H1 (cell line): ENCODE measurements at regions not wholly inside any gene's neighbourhood (a gene's known extent, or its start where the extent isn't known, plus 50 kb on each side); places are given as distances from the start of the nearest gene placed in this dataset.

Source experiments
- CTCF ChIA-PET: fragments of 300-600 bp; sonication (Branson Sonifier 250); formaldehyde crosslinking; loops from one replicate; lab custom pipeline; 2021; ENCODE audit not compliant: partially characterized antibody; lab: Charles Lee
- POLR2A ChIA-PET: fragments of 300-600 bp; sonication (Branson Sonifier 250); formaldehyde crosslinking; loops from one replicate; lab custom pipeline; 2021; ENCODE audit warnings: inconsistent platforms; ENCODE audit not compliant: partially characterized antibody; lab: Charles Lee
- DNase-seq, 2 experiments: peaks; one replicate each; pipeline versions ENCODE4 v3.0.0 to v3.0.0-alpha.2; 2010 to 2022; ENCODE audit warnings: low spot score in 2 of 2, low read depth in 1 of 2, mixed read lengths in 1 of 2
- FAIRE-seq: peaks from 2 replicates; lab custom pipeline; 2011; peaks lifted over from hg19 to GRCh38; lab: Jason Lieb, UNC
- H2AFZ ChIP-seq: 2 replicates; pipeline ENCODE4 v1.8.1; 2012; ENCODE audit warnings: low read length, inconsistent platforms
- H2AK5ac ChIP-seq: 2 replicates; pipeline ENCODE4 v1.6.1; 2013; ENCODE audit warnings: low read depth, low read length
- H2BK120ac ChIP-seq: replicated peaks from 2 replicates; pipeline ENCODE3; 2013; ENCODE audit warnings: low read depth, low read length, inconsistent platforms
- H2BK12ac ChIP-seq: 2 replicates; pipeline ENCODE4 v1.6.1; 2013; ENCODE audit warnings: low read depth, low read length
- H2BK15ac ChIP-seq: 2 replicates; pipeline ENCODE4 v1.6.1; 2013; ENCODE audit warnings: low read length
- H2BK20ac ChIP-seq: 2 replicates; pipeline ENCODE4 v1.6.1; 2013; ENCODE audit warnings: low read length
- H2BK5ac ChIP-seq: 2 replicates; pipeline ENCODE4 v1.6.1; 2013; ENCODE audit warnings: low read depth, low read length
- H3K14ac ChIP-seq: 2 replicates; pipeline ENCODE4 v1.6.1; 2013; ENCODE audit warnings: inconsistent platforms; ENCODE audit not compliant: insufficient read length
- H3K18ac ChIP-seq: 2 replicates; pipeline ENCODE4 v1.6.1; 2013; ENCODE audit warnings: low read length; ENCODE audit errors: extremely low read depth
- H3K23ac ChIP-seq: 2 replicates; pipeline ENCODE4 v1.6.1; 2013; ENCODE audit warnings: inconsistent platforms; ENCODE audit not compliant: insufficient read length
- H3K23me2 ChIP-seq: 2 replicates; pipeline ENCODE4 v1.6.1; 2013; ENCODE audit warnings: low read depth, low read length
- H3K27ac ChIP-seq: 2 replicates; pipeline ENCODE4 v1.6.1; 2011; ENCODE audit warnings: low read depth, low read length, inconsistent platforms
- H3K27me3 ChIP-seq, 4 experiments: replicated peaks in 1 of 4; 1 replicate in 1 of 4; 2 replicates in 3 of 4; pipeline versions ENCODE4 v1.6.1 to v1.8.1; 2011 to 2013; ENCODE audit warnings: low read length in 3 of 4, mild to moderate bottlenecking in 3 of 4, inconsistent platforms in 2 of 4, mixed read lengths in 2 of 4, moderate library complexity in 1 of 4; ENCODE audit not compliant: control insufficient read depth in 3 of 4, insufficient read depth in 3 of 4; ENCODE audit errors: extremely low read depth in 1 of 4
- H3K36me3 ChIP-seq, 4 experiments: 2 replicates each; pipeline versions ENCODE4 v1.6.1 to v1.8.1; 2011 to 2013; ENCODE audit warnings: mild to moderate bottlenecking in 4 of 4, low read length in 3 of 4, moderate library complexity in 2 of 4, control low read depth in 1 of 4, inconsistent platforms in 1 of 4; ENCODE audit not compliant: insufficient read depth in 4 of 4, control insufficient read depth in 2 of 4
- H3K4ac ChIP-seq: replicated peaks from 2 replicates; pipeline ENCODE3; 2013; ENCODE audit warnings: low read length, low read depth, mixed read lengths, inconsistent platforms; ENCODE audit not compliant: insufficient read length
- H3K4me1 ChIP-seq, 4 experiments: replicated peaks in 1 of 4; 1 replicate in 1 of 4; 2 replicates in 3 of 4; pipeline versions ENCODE4 v1.6.1 to v1.8.1; 2011 to 2013; ENCODE audit warnings: low read length in 3 of 4, inconsistent platforms in 2 of 4, mixed read lengths in 1 of 4; ENCODE audit not compliant: insufficient read depth in 4 of 4, control insufficient read depth in 3 of 4
- H3K4me2 ChIP-seq, 2 experiments: 2 replicates each; pipeline versions ENCODE4 v1.6.1 to v1.8.1; 2011 to 2013; ENCODE audit warnings: low read depth in 2 of 2, low read length in 2 of 2, control low read depth in 1 of 2, inconsistent platforms in 1 of 2, mild to moderate bottlenecking in 1 of 2; ENCODE audit not compliant: insufficient read depth in 1 of 2
- H3K4me3 ChIP-seq, 4 experiments: fragments of 200-600, 300-600 bp in 1 of 4; sonication (generic), shearing (Covaris generic), sonication (Bioruptor Twin) in 1 of 4; 2 replicates each; pipeline versions ENCODE4 v1.5.1 to v1.8.1; 2011 to 2016; ENCODE audit warnings: low read length in 4 of 4, low read depth in 3 of 4, control low read depth in 2 of 4, inconsistent platforms in 2 of 4, mild to moderate bottlenecking in 2 of 4, mixed read lengths in 1 of 4, moderate library complexity in 1 of 4; ENCODE audit not compliant: insufficient read depth in 2 of 4; ENCODE audit errors: extremely low read depth in 1 of 4
- H3K56ac ChIP-seq: replicated peaks from 2 replicates; pipeline ENCODE3; 2013; ENCODE audit warnings: low read depth, mild to moderate bottlenecking, mixed read lengths, low read length, inconsistent platforms; ENCODE audit not compliant: insufficient read length
- H3K79me1 ChIP-seq: 2 replicates; pipeline ENCODE4 v1.6.1; 2013; ENCODE audit warnings: low read depth, low read length, control low read depth
- H3K79me2 ChIP-seq, 2 experiments: 2 replicates each; pipeline versions ENCODE4 v1.6.1 to v1.8.1; 2012 to 2013; ENCODE audit warnings: low read length in 2 of 2, mild to moderate bottlenecking in 2 of 2, inconsistent platforms in 1 of 2; ENCODE audit not compliant: insufficient read depth in 2 of 2, control insufficient read depth in 1 of 2
- H3K9ac ChIP-seq, 4 experiments: replicated peaks in 1 of 4; 1 replicate in 1 of 4; 2 replicates in 3 of 4; pipeline versions ENCODE4 v1.6.1 to v1.8.1; 2011 to 2013; ENCODE audit warnings: low read depth in 3 of 4, low read length in 3 of 4, control low read depth in 2 of 4, mild to moderate bottlenecking in 2 of 4, moderate library complexity in 2 of 4, inconsistent platforms in 1 of 4; ENCODE audit errors: extremely low read depth in 1 of 4
- H3K9me3 ChIP-seq, 2 experiments: 2 replicates each; pipeline versions ENCODE4 v1.6.1 to v1.8.1; 2012 to 2013; ENCODE audit warnings: mild to moderate bottlenecking in 2 of 2, moderate library complexity in 2 of 2, control low read depth in 1 of 2, inconsistent platforms in 1 of 2, low read depth in 1 of 2, low read length in 1 of 2, mixed read lengths in 1 of 2; ENCODE audit not compliant: insufficient read depth in 2 of 2
- H4K20me1 ChIP-seq, 2 experiments: replicated peaks in 1 of 2; 2 replicates each; pipeline versions ENCODE3 to v1.8.1; 2011 to 2013; ENCODE audit warnings: inconsistent platforms in 2 of 2, low read length in 2 of 2, mild to moderate bottlenecking in 1 of 2; ENCODE audit not compliant: insufficient read depth in 2 of 2, control insufficient read depth in 1 of 2
- H4K5ac ChIP-seq: 2 replicates; pipeline ENCODE4 v1.6.1; 2013; ENCODE audit warnings: low read length, low read depth, mixed read lengths, inconsistent platforms; ENCODE audit not compliant: insufficient read length
- H4K8ac ChIP-seq: 2 replicates; pipeline ENCODE4 v1.8.0; 2013; ENCODE audit warnings: mild to moderate bottlenecking, moderate library complexity, low read length, inconsistent platforms; ENCODE audit not compliant: insufficient read depth; ENCODE audit errors: extremely low read depth
- H4K91ac ChIP-seq: replicated peaks from 2 replicates; pipeline ENCODE3; 2013; ENCODE audit warnings: low read length, mixed read lengths, inconsistent platforms; ENCODE audit not compliant: insufficient read length
- BACH1 ChIP-seq: IDR thresholded peaks from 2 replicates; pipeline ENCODE4 v1.6.1; 2012; ENCODE audit warnings: low read length, improper control_type of control experiment
- EZH2 ChIP-seq: fragments of 200-600 bp; sonication (generic); IDR thresholded peaks from 2 replicates; pipeline ENCODE4 v1.7.1; 2012; ENCODE audit warnings: low read depth, mild to moderate bottlenecking, moderate library complexity, low read length, inconsistent platforms; ENCODE audit not compliant: severe bottlenecking
- HDAC6 ChIP-seq: IDR thresholded peaks from one replicate; pipeline ENCODE4 v1.7.1; 2012; ENCODE audit warnings: low read depth, mild to moderate bottlenecking, inconsistent platforms, low read length, moderate library complexity
- KDM4A ChIP-seq: IDR thresholded peaks from one replicate; pipeline ENCODE4 v1.7.1; 2012; ENCODE audit warnings: low read depth, mild to moderate bottlenecking, moderate library complexity, low read length, inconsistent platforms; ENCODE audit not compliant: severe bottlenecking
- NRF1 ChIP-seq: IDR thresholded peaks from 2 replicates; pipeline ENCODE4 v1.6.1; 2011; ENCODE audit warnings: mild to moderate bottlenecking, low read depth, low read length, improper control_type of control experiment
- RBBP5 ChIP-seq: IDR thresholded peaks from 2 replicates; pipeline ENCODE4 v1.7.1; 2012; ENCODE audit warnings: low read depth, mild to moderate bottlenecking, inconsistent platforms, low read length, moderate library complexity, borderline replicate concordance
- SRF ChIP-seq: IDR thresholded peaks from 2 replicates; pipeline ENCODE4 v1.6.1; 2011; ENCODE audit warnings: mild to moderate bottlenecking, low read depth, low read length, moderate library complexity
- TEAD4 ChIP-seq: IDR thresholded peaks from 2 replicates; pipeline ENCODE4 v1.6.1; 2012; ENCODE audit warnings: low read depth, low read length, inconsistent platforms, mixed read lengths
- WGBS, 2 experiments: shearing (Covaris generic) in 1 of 2; methylation state at CpG; one replicate each; pipeline versions ENCODE4 v1.1.6 to v1.1.7; 2013 to 2015; ENCODE audit warnings: low lambda C conversion rate in 2 of 2, mixed read lengths in 2 of 2, inconsistent platforms in 1 of 2, low coverage in 1 of 2, missing lambda C conversion rate in 1 of 2; ENCODE audit not compliant: insufficient replicate concordance in 2 of 2, insufficient coverage in 1 of 2, insufficient read length in 1 of 2; ENCODE audit errors: extremely low coverage in 1 of 2, missing lambda C conversion rate in 1 of 2; 5-methylcytosine and 5-hydroxymethylcytosine counted together

- Histone ChIP-seq H3K4me2 (no peak overlapping the region), H3K79me1 (no peaks in the 10 kb centered on the region), H2BK12ac (no peak overlapping the region), H3K27ac (no peak overlapping the region), H3K23ac (no peak overlapping the region), H2BK5ac (no peak overlapping the region), H2AK5ac (no peak overlapping the region), H2BK120ac (no peak overlapping the region), H3K14ac (no peak overlapping the region), H3K27me3 (no peaks in the 10 kb centered on the region), H4K20me1 (peaks cover 0 to 2% of the 10 kb centered on the region in 2 experiments), H3K4me1 (peaks cover 2 to 8% (median 3%) of the 10 kb centered on the region in 4 experiments; a peak in 5 of 7 replicates), H4K5ac (no peak overlapping the region), H4K91ac (no peak overlapping the region), H4K8ac (no peak overlapping the region), H2BK20ac (no peak overlapping the region), H3K79me2 (no peaks in the 10 kb centered on the region), H3K9me3 (no peaks in the 10 kb centered on the region), H2BK15ac (no peak overlapping the region), H3K56ac (no peak overlapping the region), H3K18ac (no peak overlapping the region), H3K4me3 (no peak overlapping the region), H3K23me2 (no peaks in the 10 kb centered on the region), H3K36me3 (no peaks in the 10 kb centered on the region), H3K9ac (no peak overlapping the region), H3K4ac (no peak overlapping the region), H2AFZ (no peak overlapping the region)
- ChIA-PET CTCF (no interaction called here), POLR2A (no interaction called here)
- no peak for TF ChIP-seq TEAD4
- TF ChIP-seq EZH2, result no peak
- no peak for TF ChIP-seq RBBP5
- TF ChIP-seq BACH1, result no peak
- TF ChIP-seq SRF, result no peak
- no peak for TF ChIP-seq NRF1
- no peak for TF ChIP-seq KDM4A
- TF ChIP-seq HDAC6, result no peak
- FAIRE-seq (no peak), DNase-seq (no peak)
- WGBS, 2 experiments, result 89% methylated on average over 11 of the region's 11 CpGs; no CpG with 5 or more reads in 1 of the 2 experiments
Observed at GRCh38 chr16:27650073-27650701, 100.2 kb downstream of the KATNIP start.
